ENCODE measurements at regions not wholly inside any gene's neighbourhood (a gene's known extent, or its start where the extent isn't known, plus 50 kb on each side); places are given as distances from the start of the nearest gene placed in this dataset.
A peak's percentile ranks its signal among the peaks of the same experiment; 100 is the strongest.

DNA sequence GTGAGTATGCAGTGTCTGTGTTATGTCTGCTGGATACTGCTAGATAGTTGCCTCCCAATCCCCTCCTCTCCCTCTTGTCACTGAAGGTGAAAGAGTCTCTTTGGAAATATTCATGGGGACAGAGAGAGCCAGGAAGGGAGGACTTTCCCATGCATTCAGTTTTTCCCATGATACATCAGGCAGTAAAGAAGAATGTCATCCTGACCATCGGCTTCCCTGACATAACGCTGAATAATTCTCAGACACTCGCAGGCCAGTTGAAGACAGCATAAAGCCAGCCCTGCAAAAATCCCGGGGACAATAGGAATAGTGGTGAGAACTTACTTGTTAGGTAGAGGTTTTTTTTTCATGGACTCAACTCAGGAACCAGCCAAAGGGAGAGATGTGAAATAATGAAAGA is 58.1 kb downstream of the KLF4 start:
- no peak for DNase-seq (ENCODE audit: extremely low read depth in 1 of 2, low read depth in 1 of 2)

DNA sequence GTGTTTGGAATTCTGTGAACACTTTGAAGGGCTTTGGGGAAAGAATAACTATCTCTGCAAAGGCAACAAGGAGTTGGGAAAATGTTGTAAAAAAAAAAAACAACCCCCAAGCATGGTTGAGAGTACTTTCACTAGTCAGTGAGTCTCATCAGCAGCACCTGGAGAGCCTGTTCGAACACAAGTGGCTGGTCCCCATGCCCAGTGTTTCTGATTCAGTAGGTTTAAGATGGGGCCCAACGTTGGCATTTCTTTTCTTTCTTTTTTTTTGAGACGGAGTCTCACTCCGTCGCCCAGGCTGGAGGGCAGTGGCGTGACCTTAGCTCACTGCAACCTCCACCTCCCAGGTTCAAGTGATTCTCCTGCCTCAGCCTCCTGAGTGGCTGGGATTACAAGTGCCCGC is 59.5 kb downstream of the KLF4 start:
- no peak for DNase-seq (ENCODE audit: extremely low read depth in 1 of 2, low read depth in 1 of 2)

- DNase-seq (ENCODE audit: extremely low read depth in 1 of 2, low read depth in 1 of 2) = no peak
Measured at GRCh38 chr9:107426126-107426525, 63.4 kb downstream of the KLF4 start.

DNA sequence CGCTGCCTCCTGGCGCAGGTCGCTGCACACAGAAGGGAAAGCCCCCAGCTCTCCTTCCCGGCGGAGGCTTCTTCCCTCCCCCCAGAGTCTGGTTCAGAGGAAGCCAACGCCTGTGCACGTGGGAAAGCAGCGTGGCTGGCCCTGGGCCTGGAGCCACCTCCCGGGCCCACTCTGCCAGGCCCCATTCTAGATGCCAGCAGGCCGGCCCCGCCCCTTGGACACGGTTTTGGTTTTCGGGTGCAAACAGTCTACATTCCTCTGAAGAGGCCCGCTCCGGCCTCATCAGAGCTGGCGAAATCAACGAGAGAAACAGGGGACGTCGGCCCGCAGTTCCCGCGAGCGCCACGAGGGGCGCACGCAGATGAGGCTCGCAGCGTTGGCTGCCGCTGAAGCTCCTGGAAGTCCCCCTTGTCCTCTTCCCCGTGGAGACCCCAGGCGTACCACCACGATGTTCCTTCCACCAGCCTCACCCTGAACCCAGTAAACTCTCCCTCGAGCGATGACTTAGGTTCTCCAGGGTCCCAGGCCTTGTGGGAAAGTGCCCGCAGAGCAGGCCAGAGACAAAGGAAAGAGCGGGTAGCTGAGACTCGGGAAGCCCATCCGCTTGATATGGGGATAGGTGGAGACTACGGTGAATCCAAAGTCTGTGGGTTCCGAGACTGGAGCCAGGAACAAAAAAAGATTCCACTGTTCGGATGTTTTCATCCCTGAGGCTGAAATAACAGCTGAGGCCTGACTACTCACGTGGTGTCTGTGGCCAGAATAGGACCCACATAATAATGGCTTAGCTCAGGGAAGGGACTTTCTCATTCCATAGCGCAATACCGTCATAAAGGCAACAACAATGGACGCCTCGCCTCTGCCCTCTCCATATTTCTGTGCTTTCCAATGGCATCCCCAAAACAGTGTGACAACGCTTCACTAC is 64.2 kb downstream of the KLF4 start:
- peak; percentile 25 to 34 for DNase-seq (ENCODE audit: extremely low read depth in 1 of 2, low read depth in 1 of 2)

- no peak for DNase-seq (ENCODE audit: extremely low read depth in 1 of 2, low read depth in 1 of 2)
Measured at GRCh38 chr9:107423540-107423939, 66.0 kb downstream of the KLF4 start.

- peak in 1 of 2 donors; percentile 3 for DNase-seq (ENCODE audit: extremely low read depth in 1 of 2, low read depth in 1 of 2)
Measured at GRCh38 chr9:107422189-107423185, 67.1 kb downstream of the KLF4 start.

GRCh38 chr9:107410420-107410819 is 79.1 kb downstream of the KLF4 start:
- no peak for DNase-seq (ENCODE audit: extremely low read depth in 1 of 2, low read depth in 1 of 2)

DNA sequence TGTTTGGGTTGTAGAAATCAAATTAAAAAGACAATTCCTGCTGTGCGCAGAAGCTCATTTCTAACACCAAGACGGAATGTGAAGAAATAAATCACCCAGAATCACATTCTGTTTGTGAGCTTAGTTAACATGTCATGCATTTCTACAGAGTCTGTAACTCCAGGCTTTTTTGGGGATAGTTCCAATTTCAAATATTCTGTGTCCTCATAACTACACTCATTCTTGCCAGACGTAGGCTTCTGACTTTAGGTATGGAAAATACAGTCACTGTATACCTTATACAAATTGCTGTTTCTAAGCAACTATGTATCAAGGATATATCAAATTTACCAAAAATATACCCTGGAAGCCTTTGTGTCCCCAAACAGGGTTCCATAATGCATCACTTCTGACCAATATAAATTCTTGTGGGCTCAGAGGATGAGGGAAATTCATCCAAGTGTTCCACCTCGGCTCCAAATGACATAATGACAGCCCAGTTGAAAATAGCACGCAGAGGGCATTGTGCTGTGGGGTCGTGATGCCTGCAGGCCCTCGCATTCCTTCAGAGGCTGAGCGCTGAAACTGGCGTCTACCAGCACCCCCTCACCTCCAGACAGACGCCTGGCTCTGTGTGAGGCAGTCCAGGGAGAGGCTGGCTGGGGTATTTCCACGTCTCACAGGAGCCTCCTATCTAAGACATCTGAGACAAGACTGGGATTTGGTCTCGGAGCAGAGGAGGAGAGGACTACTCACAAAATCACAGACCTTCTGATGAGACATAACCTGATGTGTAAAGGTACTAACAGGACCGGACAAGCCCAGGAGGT is 79.8 kb downstream of the KLF4 start:
- no peak for DNase-seq (ENCODE audit: extremely low read depth in 1 of 2, low read depth in 1 of 2)

DNA sequence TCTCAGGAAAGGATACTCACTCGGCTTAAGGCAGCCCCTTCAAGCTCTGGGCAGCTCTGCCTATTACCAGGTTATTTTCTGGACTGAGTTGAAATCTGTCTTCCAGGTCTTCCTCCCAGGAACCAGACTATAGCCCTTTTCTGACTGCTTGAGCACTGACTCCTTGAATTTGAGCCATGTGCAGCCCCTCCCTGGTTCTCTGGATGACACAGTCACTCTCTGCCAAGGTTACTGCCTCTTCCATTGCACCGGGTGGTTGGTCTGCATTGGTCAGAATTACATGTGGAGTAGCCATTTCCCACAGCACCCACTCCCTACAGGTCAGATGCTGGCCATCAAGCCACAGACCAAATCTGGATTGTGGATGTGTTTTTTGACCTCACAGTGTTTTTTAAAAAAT is 81.9 kb downstream of the KLF4 start:
- no peak for DNase-seq (ENCODE audit: extremely low read depth in 1 of 2, low read depth in 1 of 2)

GRCh38 chr9:107405511-107405910 is 84.1 kb downstream of the KLF4 start:
- no peak for DNase-seq (ENCODE audit: extremely low read depth in 1 of 2, low read depth in 1 of 2)

DNA sequence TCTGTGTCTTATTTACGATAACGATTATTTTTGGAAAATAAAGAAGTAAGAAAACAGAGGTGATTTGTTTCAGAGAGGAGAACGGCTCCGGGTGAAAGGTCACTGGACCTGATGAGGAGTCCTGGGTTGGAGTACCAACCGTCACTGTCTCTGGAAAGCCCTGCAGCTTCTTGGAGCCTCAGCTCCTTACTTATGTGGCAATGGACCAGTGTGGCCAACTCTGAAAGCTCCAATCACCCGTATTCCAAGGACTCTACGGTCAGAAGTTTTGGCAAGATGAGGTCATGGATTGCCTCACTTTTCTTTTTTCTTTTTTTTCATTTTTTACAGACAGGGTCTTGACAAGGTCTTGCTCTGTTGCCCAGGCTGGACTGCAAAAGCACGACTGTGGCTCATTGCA is 84.8 kb downstream of the KLF4 start:
- no peak for DNase-seq (ENCODE audit: extremely low read depth in 1 of 2, low read depth in 1 of 2)

GRCh38 chr9:107404161-107404560 is 85.4 kb downstream of the KLF4 start:
- DNase-seq (ENCODE audit: extremely low read depth in 1 of 2, low read depth in 1 of 2) = no peak

GRCh38 chr9:107397076-107398044 is 92.2 kb downstream of the KLF4 start:
- no peak for DNase-seq (ENCODE audit: extremely low read depth in 1 of 2, low read depth in 1 of 2)

DNA sequence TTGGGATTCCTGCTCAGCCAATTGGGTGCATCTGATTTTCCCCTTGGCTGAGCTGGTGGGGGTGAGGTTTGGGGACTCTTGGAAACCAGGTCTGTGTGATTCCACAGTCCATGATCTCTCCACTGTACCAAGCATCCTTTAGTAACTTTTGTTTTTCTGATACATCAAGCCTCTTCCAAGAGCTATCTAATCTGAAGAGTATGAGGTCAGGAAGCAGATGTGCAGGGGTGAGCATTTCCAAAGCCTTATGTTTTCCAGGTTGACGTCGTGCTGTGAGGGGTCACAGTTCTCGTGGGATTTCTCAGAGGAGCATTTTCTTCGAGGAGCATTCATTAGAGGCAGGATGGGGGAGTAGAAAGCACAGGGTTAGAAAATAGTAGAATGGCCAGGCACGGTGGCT is 95.3 kb downstream of the KLF4 start:
- DNase-seq (ENCODE audit: extremely low read depth in 1 of 2, low read depth in 1 of 2) = no peak

DNA sequence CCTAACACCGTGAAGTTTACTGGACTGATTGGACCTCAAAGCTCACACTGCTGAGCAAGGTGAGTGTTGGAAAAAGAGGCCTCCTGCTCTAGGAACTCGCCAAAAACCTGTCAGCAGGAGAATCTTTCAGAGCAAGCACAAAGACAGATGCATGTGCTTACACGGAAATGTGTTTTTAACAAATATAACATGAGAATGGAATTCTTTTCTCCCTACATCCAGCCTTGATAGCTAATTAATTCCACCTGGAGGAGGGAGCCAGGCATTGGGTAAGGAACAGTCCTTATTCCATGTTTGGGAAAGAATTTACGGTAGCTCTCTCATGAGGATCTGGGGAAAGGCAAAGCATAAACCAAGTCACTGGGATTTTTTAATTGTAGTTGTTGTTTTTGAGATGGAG is 98.8 kb downstream of the KLF4 start:
- DNase-seq (ENCODE audit: extremely low read depth in 1 of 2, low read depth in 1 of 2) = no peak

- DNase-seq (ENCODE audit: extremely low read depth in 1 of 2, low read depth in 1 of 2) = no peak
Measured at GRCh38 chr9:107390279-107390678, 99.3 kb downstream of the KLF4 start.

GRCh38 chr9:107389617-107390071 is 99.9 kb downstream of the KLF4 start:
- DNase-seq (ENCODE audit: extremely low read depth in 1 of 2, low read depth in 1 of 2) = no peak

DNA sequence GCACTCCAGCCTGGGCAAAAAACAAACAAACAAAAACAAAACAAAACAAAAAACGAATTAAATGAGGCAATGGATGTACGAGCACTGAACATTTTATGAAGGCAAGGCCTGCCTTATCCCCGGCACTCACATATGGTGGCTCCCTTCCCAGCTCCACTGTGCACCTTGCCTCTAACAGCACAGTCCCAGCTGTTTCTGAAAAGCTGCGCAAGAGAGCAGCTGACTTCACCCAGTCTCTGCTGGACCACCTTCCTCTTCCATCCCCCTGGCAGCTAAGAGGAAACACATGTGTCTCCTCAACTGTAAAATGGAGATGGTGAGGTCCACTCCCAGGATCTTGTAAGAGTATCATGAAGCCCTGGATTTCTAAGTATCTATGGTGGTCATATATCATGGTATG is 100.7 kb downstream of the KLF4 start:
- DNase-seq (ENCODE audit: extremely low read depth in 1 of 2, low read depth in 1 of 2) = no peak

DNA sequence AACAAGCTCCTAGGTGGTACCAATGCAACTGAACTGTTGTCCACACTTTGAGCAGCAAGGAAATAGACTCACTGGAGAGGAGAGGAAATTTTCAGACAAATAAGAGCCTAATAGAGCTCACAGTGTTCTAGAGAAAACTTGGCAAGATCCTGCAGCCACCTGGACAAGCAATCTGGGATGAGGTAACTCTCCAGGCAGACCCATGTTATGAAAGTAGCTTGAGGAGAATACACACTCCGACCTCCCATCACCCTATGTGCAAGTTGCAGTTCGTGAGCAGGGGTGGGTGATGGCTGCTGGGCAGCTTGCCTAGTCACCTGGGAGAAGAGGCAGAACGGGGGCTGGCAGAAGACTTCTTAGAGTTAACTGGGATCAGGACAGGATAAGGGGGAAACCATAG is 102.2 kb downstream of the KLF4 start:
- DNase-seq (ENCODE audit: extremely low read depth in 1 of 2, low read depth in 1 of 2) = no peak

DNA sequence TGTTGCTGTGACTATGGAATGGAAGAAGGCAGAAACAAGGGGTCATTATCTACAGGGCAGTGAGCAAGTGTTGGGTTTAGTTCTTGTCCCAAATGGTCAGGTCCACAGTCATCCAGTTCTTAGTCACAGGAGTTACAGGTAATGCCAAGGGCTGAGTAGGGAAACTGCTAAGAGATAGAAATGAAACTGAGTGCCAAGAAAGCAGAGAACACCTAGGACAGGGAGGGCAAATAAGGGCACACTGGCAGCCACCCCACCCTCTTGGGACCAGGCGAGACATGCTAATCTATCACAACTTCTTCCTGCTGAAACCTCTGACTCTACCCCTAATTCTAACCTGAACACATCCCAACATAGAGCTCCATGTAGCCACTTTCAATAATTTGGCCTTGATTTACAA is 103.2 kb downstream of the KLF4 start:
- DNase-seq (ENCODE audit: extremely low read depth in 1 of 2, low read depth in 1 of 2) = no peak
